ENCODE measurements at regions not wholly inside any gene's neighbourhood (a gene's known extent, or its start where the extent isn't known, plus 50 kb on each side); places are given as distances from the start of the nearest gene placed in this dataset.

DNA sequence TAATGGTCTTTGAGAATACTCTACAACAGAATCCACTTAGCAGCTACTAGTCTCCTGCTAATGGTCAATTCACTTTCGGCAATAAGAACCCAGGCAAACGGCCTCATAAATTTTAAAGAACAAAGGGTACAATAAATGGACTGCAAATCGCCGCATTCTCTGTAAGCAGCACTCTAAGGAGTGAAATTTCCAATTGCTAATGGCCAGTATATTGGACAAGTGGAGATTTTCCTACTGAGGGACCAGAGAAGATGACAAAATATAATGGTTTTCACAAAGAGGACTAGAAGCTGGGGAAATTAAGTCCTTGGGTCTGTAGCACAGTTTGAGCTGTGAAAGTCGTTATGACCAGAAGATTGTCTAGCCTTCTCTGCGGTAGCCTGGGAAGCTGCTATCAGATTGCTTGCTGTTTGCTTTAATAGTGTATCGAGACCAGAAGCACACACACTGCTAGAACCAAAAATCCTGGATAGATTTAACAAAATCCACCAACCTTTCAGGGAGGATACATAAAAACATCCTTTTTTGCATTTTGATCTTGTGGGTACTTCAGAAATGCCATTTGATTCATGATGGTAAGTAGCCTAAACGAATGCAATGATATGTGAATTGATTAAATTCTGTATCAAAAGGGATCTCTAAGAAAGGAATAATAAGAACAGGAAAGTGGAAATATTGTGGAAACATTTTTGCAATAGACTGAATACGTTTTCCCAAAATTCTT, 53.6 kb upstream of the ATP8B1 start:
- TF ChIP-seq, protein P1, sequence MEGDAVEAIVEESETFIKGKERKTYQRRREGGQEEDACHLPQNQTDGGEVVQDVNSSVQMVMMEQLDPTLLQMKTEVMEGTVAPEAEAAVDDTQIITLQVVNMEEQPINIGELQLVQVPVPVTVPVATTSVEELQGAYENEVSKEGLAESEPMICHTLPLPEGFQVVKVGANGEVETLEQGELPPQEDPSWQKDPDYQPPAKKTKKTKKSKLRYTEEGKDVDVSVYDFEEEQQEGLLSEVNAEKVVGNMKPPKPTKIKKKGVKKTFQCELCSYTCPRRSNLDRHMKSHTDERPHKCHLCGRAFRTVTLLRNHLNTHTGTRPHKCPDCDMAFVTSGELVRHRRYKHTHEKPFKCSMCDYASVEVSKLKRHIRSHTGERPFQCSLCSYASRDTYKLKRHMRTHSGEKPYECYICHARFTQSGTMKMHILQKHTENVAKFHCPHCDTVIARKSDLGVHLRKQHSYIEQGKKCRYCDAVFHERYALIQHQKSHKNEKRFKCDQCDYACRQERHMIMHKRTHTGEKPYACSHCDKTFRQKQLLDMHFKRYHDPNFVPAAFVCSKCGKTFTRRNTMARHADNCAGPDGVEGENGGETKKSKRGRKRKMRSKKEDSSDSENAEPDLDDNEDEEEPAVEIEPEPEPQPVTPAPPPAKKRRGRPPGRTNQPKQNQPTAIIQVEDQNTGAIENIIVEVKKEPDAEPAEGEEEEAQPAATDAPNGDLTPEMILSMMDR (IDR thresholded peaks at IDR 0.05), result no peak
- no peak for TF ChIP-seq ZFX (IDR thresholded peaks at IDR 0.05; ENCODE audit: borderline replicate concordance)

Measured in 22Rv1 (cell line).